ENCODE measurements at regions not wholly inside any gene's neighbourhood (a gene's known extent, or its start where the extent isn't known, plus 50 kb on each side); places are given as distances from the start of the nearest gene placed in this dataset.

- DNase-seq (ENCODE audit: low spot score), result no peak
These were observed 1504.5 kb downstream of the CDH11 start for GRCh38 chr16:63617047-63617989.

- no peak for DNase-seq (ENCODE audit: low spot score)
These were observed 1507.4 kb downstream of the CDH11 start for GRCh38 chr16:63614429-63614828.

GRCh38 chr16:63613701-63614100 lies 1508.2 kb downstream of the CDH11 start:
- no peak for DNase-seq (ENCODE audit: low spot score)

GRCh38 chr16:63612462-63613227 lies 1509.2 kb downstream of the CDH11 start:
- no peak for DNase-seq (ENCODE audit: low spot score)

- DNase-seq (ENCODE audit: low spot score), result no peak
These were observed 1515.1 kb downstream of the CDH11 start for GRCh38 chr16:63606778-63607177.

- DNase-seq (ENCODE audit: low spot score), result no peak
These were observed 1519.5 kb downstream of the CDH11 start for GRCh38 chr16:63602206-63602927.

GRCh38 chr16:63596716-63597115 lies 1525.1 kb downstream of the CDH11 start:
- DNase-seq (ENCODE audit: low spot score), result peak; percentile 32

- no peak for DNase-seq (ENCODE audit: low spot score)
These were observed 1529.0 kb downstream of the CDH11 start for GRCh38 chr16:63592852-63593251.

- DNase-seq (ENCODE audit: low spot score), result peak; percentile 3
These were observed 1540.3 kb downstream of the CDH11 start for GRCh38 chr16:63581570-63581969.

GRCh38 chr16:63578791-63579190 lies 1542.6 kb upstream of the CDH8 start:
- DNase-seq (ENCODE audit: low spot score), result no peak

- DNase-seq (ENCODE audit: low spot score), result no peak
These were observed 1541.7 kb upstream of the CDH8 start for GRCh38 chr16:63577891-63578290.

- no peak for DNase-seq (ENCODE audit: low spot score)
These were observed 1538.8 kb upstream of the CDH8 start for GRCh38 chr16:63575041-63575440.

GRCh38 chr16:63568164-63568563 lies 1531.9 kb upstream of the CDH8 start:
- DNase-seq (ENCODE audit: low spot score), result no peak

- DNase-seq (ENCODE audit: low spot score), result no peak
These were observed 1527.7 kb upstream of the CDH8 start for GRCh38 chr16:63563819-63564505.

GRCh38 chr16:63553980-63554379 lies 1517.7 kb upstream of the CDH8 start:
- no peak for DNase-seq (ENCODE audit: low spot score)

- DNase-seq (ENCODE audit: low spot score), result no peak
These were observed 1503.0 kb upstream of the CDH8 start for GRCh38 chr16:63539276-63539675.

- no peak for DNase-seq (ENCODE audit: low spot score)
These were observed 1494.7 kb upstream of the CDH8 start for GRCh38 chr16:63530974-63531373.

- DNase-seq (ENCODE audit: low spot score), result no peak
These were observed 1494.0 kb upstream of the CDH8 start for GRCh38 chr16:63530208-63530607.

- DNase-seq (ENCODE audit: low spot score), result no peak
These were observed 1491.2 kb upstream of the CDH8 start for GRCh38 chr16:63527404-63527803.

- DNase-seq (ENCODE audit: low spot score), result no peak
These were observed 1480.2 kb upstream of the CDH8 start for GRCh38 chr16:63516394-63516793.

- no peak for DNase-seq (ENCODE audit: low spot score)
These were observed 1476.7 kb upstream of the CDH8 start for GRCh38 chr16:63512910-63513309.

GRCh38 chr16:63497408-63497807 lies 1461.2 kb upstream of the CDH8 start:
- DNase-seq (ENCODE audit: low spot score), result no peak
